Kidney (tissue), 13 donors: ENCODE measurements at regions not wholly inside any gene's neighbourhood (a gene's known extent, or its start where the extent isn't known, plus 50 kb on each side); places are given as distances from the start of the nearest gene placed in this dataset.

Experiments used
- DNase-seq, 5 donors: peaks; one replicate each; pipeline ENCODE4 v3.0.0-alpha.2; 2013 to 2020
- FAIRE-seq: peaks from 2 replicates; lab custom pipeline; 2012; peaks lifted over from hg19 to GRCh38; lab: Jason Lieb, UNC
- H3K27ac ChIP-seq, 2 donors: one replicate each; pipeline ENCODE4 v1.7.0; 2013; ENCODE audit warnings: low read depth in 2 of 2, low read length in 2 of 2, inconsistent platforms in 1 of 2
- H3K27me3 ChIP-seq: one replicate; pipeline ENCODE4 v1.7.1; 2013; ENCODE audit warnings: low read length, inconsistent platforms; ENCODE audit not compliant: control insufficient read depth, insufficient read depth
- H3K36me3 ChIP-seq, 3 donors: one replicate each; pipeline versions ENCODE4 v1.7.0 to v1.7.1; 2013; ENCODE audit warnings: low read length in 3 of 3, control low read depth in 1 of 3, inconsistent platforms in 1 of 3; ENCODE audit not compliant: insufficient read depth in 3 of 3, control insufficient read depth in 2 of 3
- H3K4me1 ChIP-seq, 3 donors: one replicate each; pipeline versions ENCODE4 v1.7.0 to v1.7.1; 2013; ENCODE audit warnings: low read length in 3 of 3, inconsistent platforms in 1 of 3, low read depth in 1 of 3; ENCODE audit not compliant: control insufficient read depth in 2 of 3, insufficient read depth in 2 of 3
- H3K4me3 ChIP-seq, 3 donors: one replicate each; pipeline versions ENCODE4 v1.7.0 to v1.8.1; 2013; ENCODE audit warnings: low read length in 3 of 3, control low read depth in 1 of 3, inconsistent platforms in 1 of 3
- H3K9ac ChIP-seq, 3 donors: one replicate each; pipeline versions ENCODE4 v1.7.0 to v1.7.1; 2013; ENCODE audit warnings: low read length in 3 of 3, control low read depth in 1 of 3, inconsistent platforms in 1 of 3
- H3K9me3 ChIP-seq, 3 donors: one replicate each; pipeline versions ENCODE4 v1.7.0 to v1.7.1; 2013; ENCODE audit warnings: low read length in 3 of 3, control low read depth in 1 of 3, inconsistent platforms in 1 of 3; ENCODE audit not compliant: control insufficient read depth in 2 of 3, insufficient read depth in 1 of 3
- CTCF ChIP-seq: IDR thresholded peaks from 3 replicates; pipeline ENCODE4 v1.5.1; 2012; ENCODE audit warnings: mild to moderate bottlenecking, moderate library complexity, borderline replicate concordance; ENCODE audit not compliant: insufficient read depth; ENCODE audit errors: extremely low read depth
- intact Hi-C: fragments of 100-400 bp; cut with DNase I; formaldehyde crosslinking; loops from one replicate; pipeline ENCODE4 v1.11.1; 2022
- donor health status: control.
- donor health status: control.
- donor health status: control.
- donor health status: control.
- donor health status: control.
- donor health status: DM: yes; HTN: yes; CAD: no.
- donor health status: Normal renal cell carcinoma (clear cell type).

- Histone ChIP-seq H3K4me1 (no peaks in the 10 kb centered on the region), H3K4me3 (no peak overlapping the region), H3K36me3 (no peaks in the 10 kb centered on the region), H3K27ac (no peak overlapping the region), H3K27me3 (no peaks in the 10 kb centered on the region), H3K9me3 (no peaks in the 10 kb centered on the region), H3K9ac (no peak overlapping the region)
- no peak for TF ChIP-seq CTCF
- FAIRE-seq (no peak), DNase-seq (no peak)
- intact Hi-C loops: no loop called here
Measured at GRCh38 chr17:77266891-77267341, 126.1 kb downstream of the SEC14L1 start.

DNA sequence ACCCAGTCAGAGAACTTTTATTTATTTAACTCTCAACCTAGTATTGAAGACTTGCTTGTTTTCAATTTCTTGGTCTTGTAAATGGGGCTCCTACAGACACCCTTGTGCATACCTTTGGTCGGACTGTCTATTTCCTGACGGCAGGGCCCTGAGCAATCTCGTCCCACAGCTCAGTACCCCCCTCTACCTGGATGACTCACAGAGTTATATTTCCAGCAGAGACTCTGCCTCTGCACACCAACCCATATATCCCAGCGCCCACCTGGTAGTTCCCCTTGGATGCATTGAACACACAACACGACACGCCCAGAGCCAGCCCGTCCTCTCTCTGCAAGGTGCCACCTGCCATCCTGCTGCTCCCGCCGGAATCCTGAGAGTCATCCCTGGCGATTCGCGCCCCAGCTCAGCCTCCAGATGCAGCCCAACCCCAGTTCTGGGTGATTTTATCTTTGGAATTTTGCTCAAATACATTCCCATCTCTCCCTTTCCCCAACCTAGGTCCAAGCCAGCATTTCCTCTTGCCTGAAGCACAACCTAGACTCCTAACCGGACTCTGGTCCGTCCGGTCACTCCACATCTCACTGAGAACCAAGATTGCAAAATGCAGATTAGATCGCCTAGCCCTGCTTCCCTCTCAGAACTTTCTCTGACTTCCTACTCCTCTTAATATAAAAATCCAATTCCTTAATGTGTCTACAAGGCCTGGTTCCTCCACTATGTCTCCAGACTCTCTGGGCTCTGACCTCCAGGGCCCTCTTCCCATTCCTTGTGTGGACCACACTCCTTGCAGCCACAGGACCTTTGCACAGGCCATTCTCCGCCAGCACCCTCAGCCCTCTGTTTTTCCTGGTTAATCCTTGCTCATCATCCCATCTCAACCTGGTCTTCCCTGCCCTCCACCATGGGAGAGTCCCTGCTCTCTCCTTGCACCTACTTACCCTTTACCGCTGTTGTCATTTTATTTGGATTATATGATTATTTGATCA lies 129.2 kb downstream of the SEC14L1 start:
- H3K27ac ChIP-seq: no peak overlapping the region
- no peaks in the 10 kb centered on the region for H3K9me3 ChIP-seq
- H3K36me3 ChIP-seq: no peaks in the 10 kb centered on the region
- TF ChIP-seq CTCF: no peak
- no peak overlapping the region for H3K4me3 ChIP-seq
- DNase-seq (no peak), FAIRE-seq (no peak)
- H3K4me1 ChIP-seq: no peaks in the 10 kb centered on the region
- no peaks in the 10 kb centered on the region for H3K27me3 ChIP-seq
- no peak overlapping the region for H3K9ac ChIP-seq
- intact Hi-C loops: no loop called here

DNA sequence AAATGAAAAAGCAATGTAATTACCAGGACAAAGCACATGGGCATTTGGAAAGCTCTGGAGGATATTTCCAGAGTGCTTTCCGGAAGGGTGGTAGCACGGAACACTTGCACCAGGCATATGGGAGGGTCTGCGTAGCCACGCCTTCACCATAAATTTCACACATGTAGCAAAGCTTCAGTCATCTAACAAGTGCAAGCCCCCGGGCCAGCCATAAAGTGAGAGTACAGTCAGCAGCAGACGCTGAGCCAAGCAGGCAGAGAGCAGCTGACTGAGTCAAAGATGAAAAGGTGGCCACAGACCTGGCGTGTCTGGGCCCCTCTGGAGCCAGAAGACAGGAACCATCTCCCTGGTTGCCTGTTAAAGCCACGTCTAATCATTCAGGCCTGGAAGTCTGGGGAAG lies 130.6 kb downstream of the SEC14L1 start:
- TF ChIP-seq CTCF: no peak
- FAIRE-seq (no peak), DNase-seq (peak in 2 of 5 donors; percentile 60 to 68)
- Histone ChIP-seq H3K27ac (no peak overlapping the region), H3K36me3 (no peaks in the 10 kb centered on the region), H3K4me1 (no peaks in the 10 kb centered on the region), H3K27me3 (no peaks in the 10 kb centered on the region), H3K9me3 (no peaks in the 10 kb centered on the region), H3K9ac (no peak overlapping the region), H3K4me3 (no peak overlapping the region)
- intact Hi-C loops: no loop called here
